HFFc6 (cell line): ENCODE measurements at regions not wholly inside any gene's neighbourhood (a gene's known extent, or its start where the extent isn't known, plus 50 kb on each side); places are given as distances from the start of the nearest gene placed in this dataset.

ENCODE experiments used
- DNase-seq: peaks from one replicate; pipeline ENCODE4 v3.0.0-alpha.2; 2018
- H3K27ac Mint-ChIP-seq: 2 replicates; pipeline ENCODE4 v1.8.0; 2020; ENCODE audit warnings: mild to moderate bottlenecking, mixed read lengths
- H3K27me3 Mint-ChIP-seq: 2 replicates; pipeline ENCODE4 v1.8.0; 2021; ENCODE audit warnings: mild to moderate bottlenecking, moderate library complexity, mixed read lengths; ENCODE audit not compliant: insufficient read depth
- H3K36me3 Mint-ChIP-seq: 2 replicates; pipeline ENCODE4 v1.8.0; 2021; ENCODE audit warnings: low read depth, mixed read lengths
- H3K4me1 Mint-ChIP-seq: 2 replicates; pipeline ENCODE4 v1.8.0; 2020; ENCODE audit warnings: low read depth, mixed read lengths
- H3K4me3 Mint-ChIP-seq: 2 replicates; pipeline ENCODE4 v1.8.0; 2020; ENCODE audit warnings: mild to moderate bottlenecking, moderate library complexity, mixed read lengths
- H3K9me3 Mint-ChIP-seq: 2 replicates; pipeline ENCODE4 v1.8.0; 2020; ENCODE audit warnings: mild to moderate bottlenecking, mixed read lengths
- TF ChIP-seq, protein P1 (sequence below): fragments of 200-600 bp; sonication (generic); IDR thresholded peaks from 2 replicates; pipeline ENCODE4 v1.5.0; 2021; ENCODE audit warnings: antibody characterized with exemption, mild to moderate bottlenecking

DNA sequence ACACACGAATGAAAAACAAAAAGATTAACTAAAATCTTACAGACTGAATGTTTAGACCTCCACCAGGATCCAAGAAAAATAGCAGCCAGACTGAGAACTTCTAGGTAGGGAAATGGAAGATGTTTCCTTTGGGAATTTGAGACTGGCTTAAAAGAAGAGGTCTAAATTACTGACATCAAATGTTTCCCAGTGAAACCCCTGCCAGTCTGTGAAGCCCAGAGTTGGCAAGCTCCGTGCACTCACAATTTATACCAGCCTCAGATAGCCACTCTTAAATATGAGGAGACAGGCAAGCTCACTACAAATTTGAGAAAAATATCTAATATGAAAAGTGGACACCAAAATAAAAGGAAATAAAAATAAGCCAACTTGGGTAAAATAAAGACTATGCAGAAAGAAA, 700.5 kb upstream of the ZNF385D start:
- peaks cover 45% of the 10 kb centered on the region for H3K9me3 Mint-ChIP-seq
- no peaks in the 10 kb centered on the region for H3K4me1 Mint-ChIP-seq
- DNase-seq = no peak
- no peak overlapping the region for H3K4me3 Mint-ChIP-seq
- TF ChIP-seq, protein P1, sequence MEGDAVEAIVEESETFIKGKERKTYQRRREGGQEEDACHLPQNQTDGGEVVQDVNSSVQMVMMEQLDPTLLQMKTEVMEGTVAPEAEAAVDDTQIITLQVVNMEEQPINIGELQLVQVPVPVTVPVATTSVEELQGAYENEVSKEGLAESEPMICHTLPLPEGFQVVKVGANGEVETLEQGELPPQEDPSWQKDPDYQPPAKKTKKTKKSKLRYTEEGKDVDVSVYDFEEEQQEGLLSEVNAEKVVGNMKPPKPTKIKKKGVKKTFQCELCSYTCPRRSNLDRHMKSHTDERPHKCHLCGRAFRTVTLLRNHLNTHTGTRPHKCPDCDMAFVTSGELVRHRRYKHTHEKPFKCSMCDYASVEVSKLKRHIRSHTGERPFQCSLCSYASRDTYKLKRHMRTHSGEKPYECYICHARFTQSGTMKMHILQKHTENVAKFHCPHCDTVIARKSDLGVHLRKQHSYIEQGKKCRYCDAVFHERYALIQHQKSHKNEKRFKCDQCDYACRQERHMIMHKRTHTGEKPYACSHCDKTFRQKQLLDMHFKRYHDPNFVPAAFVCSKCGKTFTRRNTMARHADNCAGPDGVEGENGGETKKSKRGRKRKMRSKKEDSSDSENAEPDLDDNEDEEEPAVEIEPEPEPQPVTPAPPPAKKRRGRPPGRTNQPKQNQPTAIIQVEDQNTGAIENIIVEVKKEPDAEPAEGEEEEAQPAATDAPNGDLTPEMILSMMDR = no peak
- no peak overlapping the region for H3K27ac Mint-ChIP-seq
- no peaks in the 10 kb centered on the region for H3K27me3 Mint-ChIP-seq
- no peaks in the 10 kb centered on the region for H3K36me3 Mint-ChIP-seq

DNA sequence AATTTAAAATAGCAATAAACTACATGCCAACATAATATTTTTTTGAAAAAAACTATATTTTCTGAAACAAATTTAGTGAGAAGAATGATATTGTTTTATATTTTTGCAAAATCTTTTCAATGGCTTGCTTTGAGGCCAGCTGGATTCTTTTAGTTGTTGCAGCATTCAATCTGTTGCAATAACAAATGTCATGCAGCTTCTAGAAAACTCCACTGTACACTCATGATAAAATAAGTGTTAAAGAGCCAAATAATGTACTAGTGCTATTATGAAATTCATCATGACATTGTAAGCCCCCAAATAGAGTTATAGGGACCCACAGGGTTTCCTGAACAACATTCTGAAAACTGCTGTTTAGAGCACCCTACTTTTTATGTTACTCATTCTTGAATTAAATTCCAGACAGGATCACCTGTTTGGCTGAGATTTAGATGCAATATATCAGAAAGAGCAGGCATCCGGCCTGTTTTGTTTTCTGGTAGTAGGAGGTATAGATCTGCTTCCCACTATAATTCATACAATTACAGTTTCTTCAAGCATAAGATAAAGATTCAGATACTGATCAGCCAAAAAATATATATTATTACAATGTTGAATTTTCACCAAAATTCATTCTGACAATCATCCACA, 703.0 kb upstream of the ZNF385D start:
- no peak for DNase-seq
- TF ChIP-seq, protein P1 = no peak
- Mint-ChIP-seq H3K27ac (no peak overlapping the region), H3K9me3 (peaks cover 35% of the 10 kb centered on the region), H3K36me3 (no peaks in the 10 kb centered on the region), H3K27me3 (no peaks in the 10 kb centered on the region), H3K4me1 (no peaks in the 10 kb centered on the region), H3K4me3 (no peak overlapping the region)

- H3K9me3 Mint-ChIP-seq = peaks cover 26% of the 10 kb centered on the region
- H3K4me3 Mint-ChIP-seq = no peak overlapping the region
Measured at GRCh38 chr3:22469995-22470394, 719.0 kb upstream of the ZNF385D start.

DNA sequence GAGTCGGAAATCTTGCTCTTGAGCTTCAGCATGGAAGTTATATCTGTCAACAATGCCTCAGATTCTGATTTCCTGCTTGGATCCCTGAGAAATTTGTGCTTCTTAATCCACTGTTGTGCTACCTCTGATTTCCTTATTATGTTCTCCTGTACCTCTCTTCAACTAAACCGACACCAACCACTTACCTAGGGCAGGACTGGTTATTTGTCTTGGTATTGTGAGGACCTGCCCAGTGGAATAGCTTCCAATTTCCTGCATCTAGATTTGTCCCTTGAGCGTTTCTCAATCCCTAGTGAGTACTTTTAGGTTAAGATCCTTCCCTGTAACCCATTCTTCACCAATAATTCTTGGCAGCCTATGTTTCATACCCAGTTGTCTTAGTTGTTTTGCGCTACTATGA, 720.5 kb upstream of the ZNF385D start:
- H3K4me3 Mint-ChIP-seq = no peak overlapping the region
- H3K9me3 Mint-ChIP-seq = peaks cover 16% of the 10 kb centered on the region
- H3K27ac Mint-ChIP-seq = no peak overlapping the region
- no peaks in the 10 kb centered on the region; the same call in 1 of the 2 replicates for H3K27me3 Mint-ChIP-seq
- H3K4me1 Mint-ChIP-seq = no peaks in the 10 kb centered on the region
- no peak for DNase-seq
- TF ChIP-seq, protein P1 = no peak
- no peaks in the 10 kb centered on the region for H3K36me3 Mint-ChIP-seq

More at GRCh38 chr3:22469995-22470394, 719.0 kb upstream of the ZNF385D start:
- H3K36me3 Mint-ChIP-seq = no peaks in the 10 kb centered on the region
- no peaks in the 10 kb centered on the region for H3K4me1 Mint-ChIP-seq
- no peak for DNase-seq
- H3K27ac Mint-ChIP-seq = no peak overlapping the region
- TF ChIP-seq, protein P1 = no peak
- H3K27me3 Mint-ChIP-seq = no peaks in the 10 kb centered on the region; the same call in 1 of the 2 replicates

DNA sequence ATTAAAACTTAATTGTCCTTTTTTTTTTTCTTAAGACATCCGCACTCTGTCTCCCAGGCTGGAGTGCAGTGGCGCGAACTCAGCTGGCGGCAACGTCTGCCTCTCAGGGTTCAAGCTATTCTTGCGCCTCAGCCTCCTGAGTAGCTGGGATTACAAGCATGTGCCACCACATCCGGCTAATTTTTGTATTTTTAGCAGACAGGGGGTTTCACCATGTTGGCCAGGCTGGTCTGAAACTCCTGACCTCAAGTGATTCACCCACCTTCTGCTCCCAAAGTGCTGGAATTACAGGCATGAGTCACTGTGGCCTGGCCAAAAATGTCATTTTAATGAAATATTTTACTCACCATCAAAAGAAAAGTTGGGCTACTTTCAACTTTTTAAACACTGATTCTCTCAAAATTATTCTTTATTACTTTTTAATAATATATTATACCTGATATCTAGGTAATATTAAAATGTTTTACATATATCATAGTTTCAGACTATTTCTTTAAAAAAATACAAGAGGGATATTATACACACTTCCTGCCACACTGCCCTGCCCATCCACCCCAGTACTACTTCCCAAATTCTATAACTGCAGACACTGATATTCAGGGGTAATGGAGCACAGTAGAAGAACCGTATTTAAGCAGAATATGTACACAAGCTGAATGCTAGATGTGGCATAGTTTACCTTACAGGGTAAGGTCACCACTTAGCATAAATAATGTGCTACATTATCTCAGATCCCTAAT, 723.9 kb upstream of the ZNF385D start:
- Mint-ChIP-seq H3K27ac (no peak overlapping the region), H3K4me1 (no peaks in the 10 kb centered on the region), H3K9me3 (peaks cover 18% of the 10 kb centered on the region), H3K36me3 (no peaks in the 10 kb centered on the region), H3K4me3 (no peak overlapping the region), H3K27me3 (no peaks in the 10 kb centered on the region; the same call in 1 of the 2 replicates)
- no peak for DNase-seq
- TF ChIP-seq, protein P1 = no peak
